AG09309 (cell line): ENCODE measurements at regions not wholly inside any gene's neighbourhood (a gene's known extent, or its start where the extent isn't known, plus 50 kb on each side); places are given as distances from the start of the nearest gene placed in this dataset.
"Not testable (repeated sequence)": the region's sequence is repeated elsewhere in the genome, so short reads cannot be mapped to it uniquely, and the experiment has no call there.

ENCODE experiments used
- DNase-seq: peaks from one replicate; pipeline ENCODE4 v3.0.0-alpha.2; 2010; ENCODE audit warnings: low read depth
- H3K4me3 ChIP-seq: 2 replicates; pipeline ENCODE4 v1.5.1; 2011; ENCODE audit warnings: mild to moderate bottlenecking, low read depth, low read length, moderate library complexity; ENCODE audit not compliant: control insufficient read depth
- CTCF ChIP-seq: IDR thresholded peaks from 2 replicates; pipeline ENCODE4 v1.5.1; 2011; ENCODE audit warnings: mild to moderate bottlenecking, low read depth, low read length, inconsistent platforms; ENCODE audit not compliant: insufficient read depth, control insufficient read depth; ENCODE audit errors: missing control alignments

GRCh38 chr3:26279091-26279490 lies 343.5 kb upstream of the LRRC3B start:
- no peak for DNase-seq
- H3K4me3 ChIP-seq, result no peak overlapping the region
- no peak for TF ChIP-seq CTCF

DNA sequence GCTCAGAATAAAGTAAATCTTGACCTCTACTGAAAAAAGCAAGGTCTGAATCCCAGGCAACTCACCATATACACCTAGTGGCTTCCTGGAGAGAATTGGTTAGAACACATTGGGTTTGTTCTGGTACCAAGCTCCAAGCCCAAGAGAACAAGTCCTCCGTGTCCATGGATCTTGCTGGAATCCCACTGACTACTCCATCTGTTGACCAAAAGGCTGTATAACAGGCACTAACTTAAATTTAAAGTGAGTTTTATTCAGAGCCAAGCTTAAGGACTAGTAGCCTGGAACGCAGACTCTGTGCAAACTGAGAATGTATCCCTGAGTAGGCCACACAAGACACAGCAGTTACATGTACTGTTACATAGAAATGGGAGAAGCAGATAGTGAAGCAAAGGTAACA lies 342.1 kb upstream of the LRRC3B start:
- no peak for DNase-seq
- TF ChIP-seq CTCF, result no peak
- H3K4me3 ChIP-seq, result no peak overlapping the region

GRCh38 chr3:26281284-26281985 lies 341.1 kb upstream of the LRRC3B start:
- H3K4me3 ChIP-seq, result no peak overlapping the region
- no peak for DNase-seq
- TF ChIP-seq CTCF, result no peak

DNA sequence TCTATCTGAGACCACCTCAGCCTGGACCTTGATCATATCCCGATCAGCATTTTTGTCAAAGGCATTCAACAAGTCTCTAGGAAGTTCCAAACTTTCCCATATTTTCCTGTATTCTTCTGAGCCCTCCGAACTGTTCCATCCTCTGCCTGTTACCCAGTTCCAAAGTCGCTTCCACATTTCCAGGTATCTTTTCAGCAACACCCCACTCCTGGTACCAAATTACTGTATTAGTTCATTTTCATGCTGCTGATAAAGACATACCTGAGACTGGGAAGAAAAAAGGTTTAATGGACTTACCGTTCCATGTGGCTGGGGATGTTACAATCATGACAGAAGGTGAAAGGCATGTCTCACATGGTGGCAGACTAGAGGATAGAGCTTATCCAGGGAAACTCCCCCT lies 338.1 kb upstream of the LRRC3B start:
- DNase-seq, H3K4me3 ChIP-seq: not testable (repeated sequence)

- H3K4me3 ChIP-seq, result no peak overlapping the region
- TF ChIP-seq CTCF, result no peak
- DNase-seq, result no peak
Observed at GRCh38 chr3:26291840-26292239, 330.7 kb upstream of the LRRC3B start.

DNA sequence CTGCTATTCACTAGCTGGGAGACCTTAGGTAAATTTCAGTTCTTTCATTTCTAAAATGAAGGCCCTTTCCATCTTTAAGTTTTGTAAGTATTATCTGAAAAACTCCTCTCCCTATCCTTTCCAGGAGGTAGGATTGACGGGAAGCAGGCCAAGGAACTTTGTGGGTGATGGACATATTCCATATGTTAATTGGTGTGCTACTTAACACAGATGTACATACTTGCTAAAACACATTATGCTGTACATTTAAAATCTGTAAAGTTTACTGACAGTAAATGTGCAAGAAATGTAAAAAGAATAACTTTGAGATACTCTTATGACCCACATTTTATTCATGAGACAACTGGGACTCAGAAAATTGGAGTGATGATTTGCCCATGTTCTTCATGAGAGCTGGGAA lies 329.8 kb upstream of the LRRC3B start:
- TF ChIP-seq CTCF, result no peak
- DNase-seq, result no peak
- no peak overlapping the region for H3K4me3 ChIP-seq

DNA sequence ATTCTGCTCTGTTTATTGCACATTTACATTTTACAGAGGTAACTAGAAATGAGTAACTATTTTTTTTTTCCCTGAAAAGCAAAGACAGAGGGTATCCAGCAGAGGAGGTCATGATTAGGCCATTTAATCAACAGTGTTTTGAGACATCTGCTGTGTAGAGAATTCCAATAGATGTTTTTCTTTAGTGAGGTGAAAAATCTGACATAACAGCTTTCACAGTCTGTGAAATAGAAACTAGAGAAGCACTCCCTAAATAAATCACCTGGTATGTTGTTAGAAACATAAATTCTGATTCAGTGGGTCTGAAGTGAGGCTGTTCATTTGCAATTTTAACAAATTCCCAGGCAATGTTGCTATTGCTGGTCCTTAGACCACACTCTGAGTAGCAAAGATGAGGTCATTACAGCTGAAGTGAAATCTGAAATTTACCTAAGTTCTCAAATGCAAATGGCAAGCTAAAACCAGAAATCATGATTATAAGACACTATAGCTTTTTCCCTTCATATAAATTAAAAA lies 329.2 kb upstream of the LRRC3B start:
- TF ChIP-seq CTCF, result no peak
- no peak for DNase-seq
- H3K4me3 ChIP-seq, result no peak overlapping the region
